Heart right ventricle (tissue), 16 donors: ENCODE measurements at regions not wholly inside any gene's neighbourhood (a gene's known extent, or its start where the extent isn't known, plus 50 kb on each side); places are given as distances from the start of the nearest gene placed in this dataset.

Experiments
- ATAC-seq, 8 donors: fragments of 200-7000 bp; cut with Tn5 transposase; one replicate each; pipeline ENCODE4 v1.9.1; 2020; ENCODE audit warnings: mild to moderate bottlenecking in 8 of 8, moderate library complexity in 8 of 8, moderate number of reproducible peaks in 1 of 8
- DNase-seq, 2 donors: peaks; one replicate each; pipeline ENCODE4 v3.0.0-alpha.2; 2020
- H3K27ac ChIP-seq, 10 donors: fragments of 200-600 bp; sonication (generic) in 2 of 10; one replicate each; pipeline versions ENCODE4 v1.5.0 to v1.8.0; 2020 to 2022; ENCODE audit warnings: mild to moderate bottlenecking in 3 of 10
- H3K27me3 ChIP-seq, 7 donors: fragments of 200-600 bp; one replicate each; pipeline ENCODE4 v1.8.0; 2021 to 2022; ENCODE audit warnings: mild to moderate bottlenecking in 2 of 7
- H3K36me3 ChIP-seq, 9 donors: fragments of 200-600 bp; sonication (generic) in 1 of 9; one replicate each; pipeline versions ENCODE4 v1.5.0 to v1.8.0; 2020 to 2022; ENCODE audit warnings: mild to moderate bottlenecking in 2 of 9
- H3K4me1 ChIP-seq, 9 donors: fragments of 200-600 bp; sonication (generic) in 1 of 9; one replicate each; pipeline versions ENCODE4 v1.5.0 to v1.8.0; 2020 to 2022; ENCODE audit warnings: mild to moderate bottlenecking in 4 of 9
- H3K4me3 ChIP-seq, 10 donors: fragments of 200-600 bp; sonication (generic) in 2 of 10; one replicate each; pipeline versions ENCODE4 v1.5.0 to v1.8.0; 2020 to 2022; ENCODE audit warnings: mild to moderate bottlenecking in 7 of 10, moderate library complexity in 2 of 10
- H3K9me3 ChIP-seq, 11 donors: fragments of 200-600 bp in 10 of 11; sonication (generic) in 2 of 11; one replicate each; pipeline versions ENCODE4 v1.5.0 to v1.8.0; 2013 to 2022; ENCODE audit warnings: mild to moderate bottlenecking in 2 of 11, control low read depth in 1 of 11, moderate library complexity in 1 of 11
- CTCF ChIP-seq, 9 donors: fragments of 200-600 bp; sonication (generic) in 2 of 9; IDR thresholded peaks; one replicate each; pipeline versions ENCODE4 v1.5.0 to v1.8.0; 2021 to 2022; ENCODE audit warnings: antibody characterized with exemption in 9 of 9, mild to moderate bottlenecking in 5 of 9, moderate library complexity in 1 of 9
- WGBS, 2 donors: extraction: QIAGEN DNeasy Blood & Tissue Kit; methylation state at CpG; one replicate each; pipeline ENCODE4 v1.1.7; 2013; ENCODE audit warnings: inconsistent platforms in 1 of 2; 5-methylcytosine and 5-hydroxymethylcytosine counted together
- intact Hi-C, 10 donors: fragments of 100-400 bp; cut with DNase I; formaldehyde crosslinking; loops; one replicate each; pipeline versions ENCODE4 v1.11.1 to v1.14.2; 2022
- donor health status: Arrhythmogenic right ventricular cardiomyopathy.
- donor health status: ischemic (EF 13 %, LVEDD 7.1; RV severe dilation, severe dysfunction).
- donor health status: healthy with polysubstance abuse.
- donor health status: DM: no; HTN: yes; CAD: no.
- donor health status: DM: no; HTN: no; CAD: no.
- donor health status: ischemic (EF 25% LVEDD 6.9; RV normal size, moderate dysfunction).
- donor health status: ischemic (EF 25% LVEDD 5.7; RV mildly dilated, moderate dysfunction).
- donor health status: healthy.
- donor health status: DM: yes; HTN: yes; CAD: no.
- donor health status: Ischemic cardiomyopathy.
- donor health status: ischemic (EF 35%, LVEDD 5.7; RV mildly dilated, moderate dysfunction).
- donor health status: nonischemic (EF 11% LVEDD 7.7; RV severe dilation, severe dysfunction).
- donor health status: DM: yes; HTN: yes; CAD: no.
- donor health status: PGD.
- donor health status: ischemic (EF 29% LVEDD 5.4; RV normal size, mild dysfunction).
- donor health status: nonischemic (EF 23%, LVEDD 6.1; RV moderate dilation, normal function).

DNA sequence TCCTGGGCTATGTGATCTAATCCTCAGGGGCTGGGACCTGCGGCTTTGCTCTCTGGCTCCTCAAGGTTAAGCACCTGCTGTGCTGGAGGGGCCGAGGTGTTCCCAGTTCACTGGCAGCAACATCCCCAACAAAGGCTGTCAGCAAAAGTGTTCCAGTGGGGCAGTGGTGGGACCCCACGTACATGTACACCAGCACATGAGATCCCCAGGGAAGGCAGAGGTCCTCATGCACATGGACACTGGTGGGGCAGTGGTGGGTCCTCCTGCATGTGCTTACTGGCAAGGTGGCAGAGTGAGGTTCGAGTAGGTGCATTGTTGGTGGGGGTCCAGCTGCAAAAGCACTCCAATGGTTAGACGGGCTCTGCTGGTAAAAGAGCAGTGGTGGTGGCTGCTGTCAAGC, 255.6 kb upstream of the MPDZ start:
- no peak overlapping the region for H3K27ac ChIP-seq
- H3K9me3 ChIP-seq = peaks cover 0 to 22% (median 4%) of the 10 kb centered on the region in 11 donors
- ATAC-seq (no peak), DNase-seq (no peak)
- intact Hi-C loops = no loop called here
- no peak overlapping the region for H3K4me3 ChIP-seq
- H3K4me1 ChIP-seq = peaks cover 0 to 14% (median 5%) of the 10 kb centered on the region in 9 donors
- TF ChIP-seq CTCF (IDR thresholded peaks at IDR 0.05) = no peak
- no peaks in the 10 kb centered on the region for H3K27me3 ChIP-seq
- 74 to 75% methylated on average over 5 of the region's 5 CpGs for whole genome bisulfite sequencing, 2 donors
- H3K36me3 ChIP-seq = no peaks in the 10 kb centered on the region

DNA sequence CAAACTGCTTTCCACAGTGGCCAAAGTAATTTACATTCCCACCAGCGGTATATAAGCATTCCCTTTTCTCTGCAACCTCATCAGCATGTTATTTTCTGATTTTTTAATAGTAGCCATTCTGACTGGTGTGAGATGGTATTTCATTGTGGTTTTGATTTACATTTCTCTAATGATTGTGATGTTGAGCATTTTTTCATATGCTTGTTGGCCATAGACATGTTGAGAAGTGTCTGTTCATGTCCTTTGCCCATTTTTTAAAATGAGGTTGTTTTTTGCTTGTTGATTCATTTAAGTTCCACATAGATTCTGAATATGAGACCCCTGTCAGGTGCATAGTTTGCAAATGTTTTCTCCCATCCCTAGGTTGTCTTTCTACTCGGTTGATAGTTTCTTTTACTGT, 254.5 kb upstream of the MPDZ start:
- peaks cover 0 to 16% (median 4%) of the 10 kb centered on the region in 11 donors for H3K9me3 ChIP-seq
- TF ChIP-seq CTCF (IDR thresholded peaks at IDR 0.05) = no peak
- H3K27ac ChIP-seq = no peak overlapping the region
- WGBS, 2 donors = 95% methylated on average over 2 of the region's 2 CpGs
- H3K4me1 ChIP-seq = peaks cover 0 to 14% (median 5%) of the 10 kb centered on the region in 9 donors
- intact Hi-C loops = no loop called here
- H3K4me3 ChIP-seq = no peak overlapping the region
- DNase-seq (no peak), ATAC-seq (no peak)
- no peaks in the 10 kb centered on the region for H3K27me3 ChIP-seq
- no peaks in the 10 kb centered on the region for H3K36me3 ChIP-seq

- no peaks in the 10 kb centered on the region for H3K27me3 ChIP-seq
- H3K27ac ChIP-seq = peak overlapping the region in 2 of 10 donors; percentile 15 to 38
- ATAC-seq (peak in 5 of 8 donors; percentile 28 to 73 (median 53)), DNase-seq (no peak)
- peaks cover 0 to 10% (median 5%) of the 10 kb centered on the region in 9 donors for H3K4me1 ChIP-seq
- intact Hi-C loops = no loop called here
- H3K9me3 ChIP-seq = peaks cover 0 to 16% (median 4%) of the 10 kb centered on the region in 11 donors
- WGBS, 2 donors = 44 to 48% methylated on average over 2 of the region's 2 CpGs
- no peak for TF ChIP-seq CTCF (IDR thresholded peaks at IDR 0.05)
- H3K4me3 ChIP-seq = no peak overlapping the region
- H3K36me3 ChIP-seq = no peaks in the 10 kb centered on the region
Observed at GRCh38 chr9:13532407-13532806, 252.9 kb upstream of the MPDZ start.

DNA sequence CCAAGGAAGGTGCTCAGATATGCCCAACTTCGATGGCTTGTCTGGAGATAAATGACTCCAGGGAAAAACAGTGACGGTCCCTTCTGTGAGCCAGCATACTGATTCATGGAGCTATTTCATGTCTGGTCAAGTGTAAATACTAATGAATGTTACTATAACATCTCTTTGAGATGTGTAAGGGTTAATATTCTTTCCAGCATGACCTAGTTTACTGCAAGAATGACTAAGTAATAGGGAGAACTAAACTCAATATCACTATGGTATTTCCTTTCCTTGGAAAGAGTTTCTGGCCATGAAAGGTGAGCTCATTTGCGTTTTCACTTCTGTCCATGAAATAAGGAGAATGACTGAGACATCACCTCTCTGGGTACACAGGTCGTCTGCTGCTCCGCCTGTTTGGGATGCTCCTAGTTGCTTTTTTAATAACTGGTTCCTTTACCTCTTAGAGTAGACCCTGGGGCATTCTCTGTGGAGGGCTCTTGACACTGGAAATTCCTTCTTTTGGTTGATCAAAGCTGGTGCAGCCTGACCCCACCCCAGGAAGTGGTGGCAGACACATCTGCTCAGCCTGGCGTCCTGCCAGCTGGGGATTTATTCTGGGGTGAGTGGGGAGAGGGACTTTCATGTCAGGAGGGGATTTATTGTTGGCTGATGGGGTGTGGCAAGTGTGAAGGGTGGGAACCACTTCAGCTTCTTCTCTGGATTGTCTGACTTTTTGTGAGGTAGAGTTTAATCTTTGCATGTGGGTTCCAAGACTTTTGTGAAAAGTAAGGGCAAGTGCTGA, 250.0 kb upstream of the MPDZ start:
- no peak for TF ChIP-seq CTCF (IDR thresholded peaks at IDR 0.05)
- H3K9me3 ChIP-seq = peaks cover 0 to 13% (median 4%) of the 10 kb centered on the region in 11 donors
- 78 to 79% methylated on average over 6 of the region's 6 CpGs for WGBS, 2 donors
- H3K36me3 ChIP-seq = no peaks in the 10 kb centered on the region
- H3K27me3 ChIP-seq = no peaks in the 10 kb centered on the region
- DNase-seq (no peak), ATAC-seq (no peak)
- intact Hi-C loops = loop anchor here in 1 of 10 donors (10.0 kb wide), 1 partner anchor 45 kb away; no protein-coding TSS in a partner anchor
- no peak overlapping the region for H3K27ac ChIP-seq
- H3K4me3 ChIP-seq = no peak overlapping the region
- H3K4me1 ChIP-seq = peaks cover 0 to 14% (median 5%) of the 10 kb centered on the region in 9 donors
